ENCODE measurements at regions not wholly inside any gene's neighbourhood (a gene's known extent, or its start where the extent isn't known, plus 50 kb on each side); places are given as distances from the start of the nearest gene placed in this dataset.
"Not testable (repeated sequence)": the region's sequence is repeated elsewhere in the genome, so short reads cannot be mapped to it uniquely, and the experiment has no call there.

GRCh38 chrX:65971151-65971550 is 68.7 kb downstream of the VSIG4 start:
- Mint-ChIP-seq H3K9me3 (peaks cover 0 to 3% (median 0%) of the 10 kb centered on the region in 7 donors), H3K27me3 (peaks cover 0 to 16% (median 0%) of the 10 kb centered on the region in 3 donors), H3K27ac (no peak overlapping the region), H3K36me3 (no peaks in the 10 kb centered on the region), H3K4me1 (peaks cover 0 to 5% (median 0%) of the 10 kb centered on the region in 3 donors), H3K4me3 (peak overlapping the region in 1 of 8 donors; percentile 22)
- ATAC-seq (ENCODE audit: low read depth in 2 of 2) (no peak), DNase-seq (no peak)

GRCh38 chrX:65967159-65967558 is 72.7 kb downstream of the VSIG4 start:
- Mint-ChIP-seq H3K36me3 (peaks cover 0 to 15% of the 10 kb centered on the region in 2 donors), H3K27me3 (peaks cover 0 to 15% (median 0%) of the 10 kb centered on the region in 3 donors), H3K9me3 (peaks cover 0 to 13% (median 5%) of the 10 kb centered on the region in 7 donors)
- H3K27ac Mint-ChIP-seq; H3K4me1 Mint-ChIP-seq; H3K4me3 Mint-ChIP-seq; DNase-seq; ATAC-seq (ENCODE audit: low read depth in 2 of 2): not testable (repeated sequence)

GRCh38 chrX:65961714-65962113 is 78.2 kb downstream of the VSIG4 start:
- Mint-ChIP-seq H3K9me3 (peaks cover 4 to 17% (median 7%) of the 10 kb centered on the region in 7 donors), H3K4me1 (no peaks in the 10 kb centered on the region), H3K36me3 (peaks cover 5 to 23% of the 10 kb centered on the region in 2 donors), H3K27ac (no peak overlapping the region), H3K27me3 (peaks cover 0 to 36% (median 0%) of the 10 kb centered on the region in 3 donors), H3K4me3 (no peak overlapping the region)
- DNase-seq (no peak), ATAC-seq (ENCODE audit: low read depth in 2 of 2) (no peak)

- peaks cover 0 to 4% (median 0%) of the 10 kb centered on the region in 3 donors for H3K4me1 Mint-ChIP-seq
- no peak overlapping the region for H3K4me3 Mint-ChIP-seq
- H3K36me3 Mint-ChIP-seq, result peaks cover 0 to 7% of the 10 kb centered on the region in 2 donors
- H3K9me3 Mint-ChIP-seq, result peaks cover 4 to 42% (median 26%) of the 10 kb centered on the region in 7 donors
- peaks cover 0 to 29% (median 0%) of the 10 kb centered on the region in 3 donors for H3K27me3 Mint-ChIP-seq
- DNase-seq (no peak), ATAC-seq (ENCODE audit: low read depth in 2 of 2) (no peak)
- H3K27ac Mint-ChIP-seq, result no peak overlapping the region
These were observed 91.8 kb downstream of the VSIG4 start for GRCh38 chrX:65948103-65948502.

GRCh38 chrX:65941775-65942174 is 98.1 kb downstream of the VSIG4 start:
- peaks cover 2 to 56% (median 32%) of the 10 kb centered on the region in 7 donors for H3K9me3 Mint-ChIP-seq
- no peak for DNase-seq

GRCh38 chrX:65933085-65933589 is 106.7 kb downstream of the VSIG4 start:
- no peak for ATAC-seq (ENCODE audit: low read depth in 2 of 2)
- peaks cover 12 to 16% of the 10 kb centered on the region in 2 donors for H3K36me3 Mint-ChIP-seq
- DNase-seq, result no peak
- H3K4me1 Mint-ChIP-seq, result peaks cover 0 to 11% (median 0%) of the 10 kb centered on the region in 3 donors
- no peak overlapping the region for H3K4me3 Mint-ChIP-seq
- H3K9me3 Mint-ChIP-seq, result peaks cover 4 to 22% (median 6%) of the 10 kb centered on the region in 7 donors
- H3K27me3 Mint-ChIP-seq, result peaks cover 0 to 15% (median 0%) of the 10 kb centered on the region in 3 donors
- H3K27ac Mint-ChIP-seq, result no peak overlapping the region

More at GRCh38 chrX:65941775-65942174, 98.1 kb downstream of the VSIG4 start:
- Mint-ChIP-seq H3K27me3 (peaks cover 0 to 20% (median 0%) of the 10 kb centered on the region in 3 donors), H3K27ac (no peak overlapping the region), H3K4me1 (no peaks in the 10 kb centered on the region), H3K4me3 (no peak overlapping the region), H3K36me3 (peaks cover 4 to 13% of the 10 kb centered on the region in 2 donors)
- no peak for ATAC-seq (ENCODE audit: low read depth in 2 of 2)

GRCh38 chrX:65932173-65933084 is 107.5 kb downstream of the VSIG4 start:
- Mint-ChIP-seq H3K27me3 (peaks cover 0 to 18% (median 0%) of the 10 kb centered on the region in 3 donors), H3K4me3 (peak overlapping the region in 1 of 8 donors; percentile 39), H3K27ac (no peak overlapping the region), H3K36me3 (peaks cover 12 to 16% of the 10 kb centered on the region in 2 donors), H3K4me1 (peaks cover 2 to 14% (median 4%) of the 10 kb centered on the region in 3 donors), H3K9me3 (peaks cover 4 to 27% (median 8%) of the 10 kb centered on the region in 7 donors)
- no peak for DNase-seq
- no peak for ATAC-seq (ENCODE audit: low read depth in 2 of 2)

GRCh38 chrX:65928522-65928921 is 111.4 kb downstream of the VSIG4 start:
- DNase-seq, result no peak
- Mint-ChIP-seq H3K27me3 (peaks cover 0 to 22% (median 0%) of the 10 kb centered on the region in 3 donors), H3K4me3 (no peak overlapping the region), H3K9me3 (peaks cover 4 to 27% (median 9%) of the 10 kb centered on the region in 7 donors), H3K27ac (no peak overlapping the region), H3K36me3 (peaks cover 8 to 16% of the 10 kb centered on the region in 2 donors), H3K4me1 (peaks cover 25 to 40% (median 40%) of the 10 kb centered on the region in 3 donors)
- ATAC-seq (ENCODE audit: low read depth in 2 of 2), result no peak

- peaks cover 29 to 48% (median 44%) of the 10 kb centered on the region in 3 donors for H3K4me1 Mint-ChIP-seq
- peak overlapping the region in 2 of 6 donors; percentile 60 to 87 for H3K27ac Mint-ChIP-seq
- ATAC-seq (ENCODE audit: low read depth in 2 of 2); DNase-seq; H3K36me3 Mint-ChIP-seq: not testable (repeated sequence)
- peaks cover 0 to 20% (median 5%) of the 10 kb centered on the region in 7 donors for H3K9me3 Mint-ChIP-seq
- peak overlapping the region in 1 of 8 donors; percentile 31 for H3K4me3 Mint-ChIP-seq
- H3K27me3 Mint-ChIP-seq, result peaks cover 0 to 24% (median 0%) of the 10 kb centered on the region in 3 donors
These were observed 112.5 kb downstream of the VSIG4 start for GRCh38 chrX:65927386-65927785.

- H3K27ac Mint-ChIP-seq, result peak overlapping the region in 5 of 6 donors; percentile 29 to 84 (median 36)
- peak; percentile 64 to 71 for ATAC-seq (ENCODE audit: low read depth in 2 of 2)
- peak; percentile 14 for DNase-seq
- peaks cover 0 to 26% (median 0%) of the 10 kb centered on the region in 3 donors for H3K27me3 Mint-ChIP-seq
- H3K4me1 Mint-ChIP-seq, result peaks cover 35 to 48% (median 48%) of the 10 kb centered on the region in 3 donors
- H3K36me3 Mint-ChIP-seq, result peaks cover under 1 to 4% of the 10 kb centered on the region in 2 donors
- H3K4me3 Mint-ChIP-seq, result peak overlapping the region; percentile 24 to 81 (median 71)
- H3K9me3 Mint-ChIP-seq, result peaks cover 0 to 15% (median 3%) of the 10 kb centered on the region in 7 donors
These were observed 113.5 kb downstream of the VSIG4 start for GRCh38 chrX:65926095-65927019.

- DNase-seq (no peak), ATAC-seq (ENCODE audit: low read depth in 2 of 2) (no peak)
- peaks cover 41 to 52% (median 48%) of the 10 kb centered on the region in 3 donors for H3K4me1 Mint-ChIP-seq
- peaks cover 0 to 13% (median 3%) of the 10 kb centered on the region in 7 donors for H3K9me3 Mint-ChIP-seq
- H3K36me3 Mint-ChIP-seq, result peaks cover 0 to 4% of the 10 kb centered on the region in 2 donors
- peak overlapping the region in 1 of 6 donors; percentile 36 for H3K27ac Mint-ChIP-seq
- peak overlapping the region in 5 of 8 donors; percentile 32 to 81 (median 67) for H3K4me3 Mint-ChIP-seq
- H3K27me3 Mint-ChIP-seq, result peaks cover 0 to 32% (median 0%) of the 10 kb centered on the region in 3 donors
These were observed 114.3 kb downstream of the VSIG4 start for GRCh38 chrX:65925592-65925991.

GRCh38 chrX:65925005-65925404 is 114.9 kb downstream of the VSIG4 start:
- Mint-ChIP-seq H3K4me1 (peaks cover 41 to 54% (median 48%) of the 10 kb centered on the region in 3 donors), H3K27me3 (peaks cover 0 to 38% (median 0%) of the 10 kb centered on the region in 3 donors), H3K9me3 (peaks cover 0 to 14% (median 3%) of the 10 kb centered on the region in 7 donors), H3K27ac (no peak overlapping the region), H3K4me3 (peak overlapping the region in 3 of 8 donors; percentile 32 to 49 (median 42)), H3K36me3 (no peaks in the 10 kb centered on the region)
- DNase-seq, result no peak
- no peak for ATAC-seq (ENCODE audit: low read depth in 2 of 2)

All from naive B cell (primary cell).